GM10266 (cell line): ENCODE measurements at regions not wholly inside any gene's neighbourhood (a gene's known extent, or its start where the extent isn't known, plus 50 kb on each side); places are given as distances from the start of the nearest gene placed in this dataset.

Experiments used
- DNase-seq: peaks from one replicate; pipeline ENCODE4 v3.0.0; 2012; ENCODE audit errors: extremely low spot score
- TF ChIP-seq, protein P1 (sequence below): IDR thresholded peaks from 2 replicates; pipeline ENCODE4 v1.5.1; 2012; ENCODE audit warnings: mild to moderate bottlenecking, low read depth; ENCODE audit not compliant: control insufficient read depth, insufficient read depth; ENCODE audit errors: missing control alignments

DNA sequence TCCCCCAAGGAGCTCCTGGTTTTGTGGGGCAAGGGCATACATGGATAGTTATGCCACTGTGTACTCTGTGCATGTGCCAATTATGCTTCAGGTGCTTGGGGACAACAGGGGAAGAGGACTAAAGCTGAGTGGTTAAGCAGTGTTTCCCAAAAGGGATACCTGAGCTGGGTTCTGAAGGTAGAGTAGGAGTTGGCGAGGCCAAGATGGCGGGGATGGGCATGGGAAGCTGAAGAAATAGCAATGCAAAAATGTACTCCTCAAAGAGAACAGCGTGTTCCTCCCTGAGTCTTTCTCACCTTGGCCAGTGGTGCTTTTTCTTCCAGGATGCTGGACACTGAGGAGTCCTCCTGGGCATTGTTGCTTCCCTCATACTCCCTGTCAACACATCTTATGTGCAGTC lies 90.0 kb upstream of the LARGE1 start:
- TF ChIP-seq, protein P1, sequence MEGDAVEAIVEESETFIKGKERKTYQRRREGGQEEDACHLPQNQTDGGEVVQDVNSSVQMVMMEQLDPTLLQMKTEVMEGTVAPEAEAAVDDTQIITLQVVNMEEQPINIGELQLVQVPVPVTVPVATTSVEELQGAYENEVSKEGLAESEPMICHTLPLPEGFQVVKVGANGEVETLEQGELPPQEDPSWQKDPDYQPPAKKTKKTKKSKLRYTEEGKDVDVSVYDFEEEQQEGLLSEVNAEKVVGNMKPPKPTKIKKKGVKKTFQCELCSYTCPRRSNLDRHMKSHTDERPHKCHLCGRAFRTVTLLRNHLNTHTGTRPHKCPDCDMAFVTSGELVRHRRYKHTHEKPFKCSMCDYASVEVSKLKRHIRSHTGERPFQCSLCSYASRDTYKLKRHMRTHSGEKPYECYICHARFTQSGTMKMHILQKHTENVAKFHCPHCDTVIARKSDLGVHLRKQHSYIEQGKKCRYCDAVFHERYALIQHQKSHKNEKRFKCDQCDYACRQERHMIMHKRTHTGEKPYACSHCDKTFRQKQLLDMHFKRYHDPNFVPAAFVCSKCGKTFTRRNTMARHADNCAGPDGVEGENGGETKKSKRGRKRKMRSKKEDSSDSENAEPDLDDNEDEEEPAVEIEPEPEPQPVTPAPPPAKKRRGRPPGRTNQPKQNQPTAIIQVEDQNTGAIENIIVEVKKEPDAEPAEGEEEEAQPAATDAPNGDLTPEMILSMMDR: no peak
- no peak for DNase-seq

DNA sequence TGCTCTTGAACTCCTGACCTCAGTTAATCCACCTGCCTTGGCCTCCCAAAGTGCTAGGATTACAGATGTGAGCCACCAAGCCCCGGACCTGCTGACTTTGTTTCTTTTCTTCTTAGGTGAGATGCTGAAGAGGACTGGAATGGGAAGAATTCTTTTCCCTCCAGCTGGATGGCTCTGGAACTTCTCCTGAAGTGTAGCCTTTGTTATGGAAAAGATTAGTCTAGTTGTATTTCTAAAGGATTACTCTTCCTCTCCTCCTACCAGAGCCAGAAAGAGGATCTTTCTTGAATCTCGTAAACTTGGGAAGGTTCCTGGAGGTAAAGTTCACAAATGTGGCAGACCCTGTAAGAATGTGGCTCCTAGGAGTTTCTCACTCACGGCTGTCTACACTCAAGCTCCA lies 95.4 kb upstream of the LARGE1 start:
- no peak for DNase-seq
- TF ChIP-seq, protein P1: no peak

DNA sequence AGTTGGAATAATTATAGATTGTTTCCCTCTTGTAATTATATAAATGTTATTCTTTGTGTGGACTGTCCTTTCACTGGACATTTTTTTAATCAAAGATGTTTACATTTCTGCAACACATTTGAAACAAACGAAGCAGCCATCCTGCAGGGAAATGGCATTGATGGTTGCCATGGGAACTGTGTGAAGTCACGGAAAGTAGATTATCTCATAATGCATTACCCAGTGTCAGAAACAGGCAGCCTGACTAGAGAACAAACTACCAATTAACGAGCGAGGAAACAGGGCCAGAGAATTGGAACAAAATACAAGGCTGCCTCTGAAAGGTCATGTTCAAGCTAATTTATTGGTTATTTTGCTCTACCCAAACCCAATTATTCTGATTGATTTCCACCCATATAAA lies 96.9 kb upstream of the LARGE1 start:
- DNase-seq: no peak
- TF ChIP-seq, protein P1: no peak

DNA sequence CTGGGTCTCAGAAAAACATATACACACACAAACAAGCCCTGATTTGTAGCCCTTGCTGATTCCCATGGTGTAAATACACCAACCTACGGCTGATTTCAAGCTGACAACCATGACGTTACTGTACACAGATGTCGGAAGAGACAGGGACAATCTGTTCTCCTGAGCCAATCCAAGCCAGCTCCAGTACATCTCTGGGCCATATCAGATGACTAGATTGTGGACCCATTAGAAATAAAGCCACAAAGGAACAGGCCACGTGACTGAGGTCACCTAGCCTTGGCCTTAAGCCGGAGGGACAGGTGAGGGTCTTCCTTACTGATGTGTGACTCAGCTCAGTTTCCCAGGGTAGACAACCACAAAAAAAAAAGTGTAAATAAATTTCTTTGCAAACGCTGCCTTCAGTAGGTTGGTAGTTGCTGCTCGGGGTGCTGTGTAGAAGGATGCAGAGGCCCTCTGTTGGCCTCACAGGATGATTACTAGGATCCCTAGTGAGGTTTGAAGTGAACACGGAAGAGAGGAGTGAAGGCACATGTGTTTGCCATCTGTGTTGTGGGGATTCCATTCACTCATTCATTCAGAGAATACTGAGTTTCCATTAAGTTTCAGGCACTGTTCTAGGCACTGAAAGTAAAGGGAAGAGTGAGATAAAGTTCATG lies 99.0 kb upstream of the LARGE1 start:
- DNase-seq: no peak
- TF ChIP-seq, protein P1: no peak

DNA sequence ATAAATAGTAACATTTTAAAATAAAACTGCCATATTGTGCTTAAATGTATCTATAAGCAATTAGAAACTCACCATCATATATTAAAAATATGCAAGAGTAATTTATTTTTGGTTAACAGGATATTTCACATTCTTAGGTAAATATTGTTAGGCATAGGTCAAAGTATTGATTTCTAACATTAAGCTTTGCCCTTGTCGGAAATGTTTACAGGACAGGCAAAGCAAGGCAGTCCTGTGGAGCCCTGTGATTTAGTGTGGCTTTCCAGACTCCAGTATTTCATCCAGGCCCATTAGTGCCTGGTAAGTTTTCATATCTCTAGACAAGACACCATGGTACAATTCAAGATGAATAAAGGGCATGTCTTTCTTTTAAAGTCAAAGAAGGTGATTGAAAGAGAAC lies 114.9 kb upstream of the LARGE1 start:
- TF ChIP-seq, protein P1: no peak
- DNase-seq: no peak

DNA sequence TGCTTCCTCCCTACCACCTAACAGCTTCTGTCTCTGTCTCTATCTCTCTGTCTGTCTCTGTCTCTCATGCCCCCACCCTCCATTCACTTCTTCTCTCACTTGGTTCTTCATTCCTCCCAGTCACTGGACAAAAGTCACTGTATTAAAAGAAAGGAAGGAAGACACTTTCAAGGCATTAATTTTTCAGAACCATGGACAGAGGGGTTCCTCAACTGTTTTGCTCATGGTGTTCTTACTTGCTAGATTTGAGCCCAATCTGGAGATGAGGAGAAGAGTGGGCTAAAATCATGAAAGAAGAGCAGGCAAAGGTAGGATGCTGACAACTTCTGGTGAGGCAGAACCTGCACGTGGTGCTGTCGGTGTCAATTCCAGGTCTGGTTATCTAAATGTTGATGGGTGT lies 116.7 kb upstream of the LARGE1 start:
- TF ChIP-seq, protein P1: no peak
- DNase-seq: no peak

DNA sequence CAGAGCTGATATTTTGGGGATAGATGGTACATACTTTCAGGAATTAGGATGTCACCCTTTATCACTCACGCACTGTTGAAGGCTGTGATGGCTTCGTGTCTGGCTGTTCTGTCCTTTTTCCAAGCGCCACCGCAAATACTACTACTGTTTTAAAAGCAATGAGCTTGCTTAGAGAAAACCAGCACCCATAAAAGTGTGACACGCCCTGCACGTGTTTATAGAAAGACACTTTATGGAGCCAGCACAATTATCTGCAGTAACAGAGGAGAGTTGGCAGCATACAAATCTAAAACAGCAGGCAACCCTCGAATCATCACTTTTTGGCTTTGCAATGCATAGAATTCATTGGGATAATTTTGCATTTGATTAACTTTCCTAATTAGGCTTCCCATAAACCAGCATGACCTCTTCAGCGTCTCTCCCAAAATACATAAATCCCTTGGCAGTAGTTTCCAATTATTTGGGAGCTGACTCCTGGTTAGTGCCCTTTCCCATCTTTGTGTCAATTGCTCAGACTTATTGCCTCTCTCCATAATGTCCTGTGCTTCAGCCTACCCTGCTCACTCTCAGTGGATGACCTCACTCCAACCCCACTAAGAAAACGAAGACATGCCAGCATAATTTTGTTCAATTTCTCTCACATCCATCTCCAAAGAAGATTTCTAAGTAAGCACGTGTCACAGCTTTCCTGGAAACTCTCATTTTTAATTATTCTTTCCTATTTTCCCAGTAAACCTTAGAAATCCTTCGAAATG lies 118.7 kb upstream of the LARGE1 start:
- TF ChIP-seq, protein P1: no peak
- no peak for DNase-seq
